GM19372 (cell line): ENCODE measurements at regions not wholly inside any gene's neighbourhood (a gene's known extent, or its start where the extent isn't known, plus 50 kb on each side); places are given as distances from the start of the nearest gene placed in this dataset.
A peak's percentile ranks its signal among the peaks of the same experiment; 100 is the strongest.

Experiments used
- ATAC-seq: cut with Tn5 transposase; IDR thresholded peaks from one replicate; pipeline ENCODE4 v1.9.1; 2021; ENCODE audit warnings: mild to moderate bottlenecking, low read depth, moderate library complexity; ENCODE audit not compliant: unreplicated experiment

GRCh38 chr2:12417786-12418185, 298.9 kb upstream of the TRIB2 start:
- ATAC-seq = no peak

- no peak for ATAC-seq
Observed at GRCh38 chr2:12419803-12420202, 296.9 kb upstream of the TRIB2 start.

- ATAC-seq = no peak
Observed at GRCh38 chr2:12421046-12421445, 295.7 kb upstream of the TRIB2 start.

- ATAC-seq = no peak
Observed at GRCh38 chr2:12424219-12424618, 292.5 kb upstream of the TRIB2 start.

GRCh38 chr2:12424809-12425208, 291.9 kb upstream of the TRIB2 start:
- no peak for ATAC-seq

GRCh38 chr2:12428324-12428723, 288.4 kb upstream of the TRIB2 start:
- no peak for ATAC-seq

- ATAC-seq = no peak
Observed at GRCh38 chr2:12428786-12429185, 287.9 kb upstream of the TRIB2 start.

GRCh38 chr2:12429779-12430406, 286.8 kb upstream of the TRIB2 start:
- ATAC-seq = no peak

GRCh38 chr2:12430407-12431133, 286.2 kb upstream of the TRIB2 start:
- ATAC-seq = peak; percentile 99

- ATAC-seq = no peak
Observed at GRCh38 chr2:12432985-12433625, 283.6 kb upstream of the TRIB2 start.

GRCh38 chr2:12433626-12433990, 283.1 kb upstream of the TRIB2 start:
- no peak for ATAC-seq

- ATAC-seq = no peak
Observed at GRCh38 chr2:12434630-12435098, 282.1 kb upstream of the TRIB2 start.

- ATAC-seq = no peak
Observed at GRCh38 chr2:12435430-12436222, 281.1 kb upstream of the TRIB2 start.

GRCh38 chr2:12436483-12436882, 280.3 kb upstream of the TRIB2 start:
- ATAC-seq = no peak

- ATAC-seq = no peak
Observed at GRCh38 chr2:12436935-12437561, 279.7 kb upstream of the TRIB2 start.

- no peak for ATAC-seq
Observed at GRCh38 chr2:12440731-12441130, 276.0 kb upstream of the TRIB2 start.

GRCh38 chr2:12441750-12442475, 274.8 kb upstream of the TRIB2 start:
- ATAC-seq = no peak

- no peak for ATAC-seq
Observed at GRCh38 chr2:12442476-12442847, 274.3 kb upstream of the TRIB2 start.

GRCh38 chr2:12448846-12449505, 267.8 kb upstream of the TRIB2 start:
- no peak for ATAC-seq
